NCI-H345 treated with DMSO at 0.1 percent for 48 hours (cell line): ENCODE measurements at regions not wholly inside any gene's neighbourhood (a gene's known extent, or its start where the extent isn't known, plus 50 kb on each side); places are given as distances from the start of the nearest gene placed in this dataset.
"Not testable (repeated sequence)": the region's sequence is repeated elsewhere in the genome, so short reads cannot be mapped to it uniquely, and the experiment has no call there.

ENCODE experiments used
- DNase-seq: peaks from one replicate; lab custom pipeline; 2025; ENCODE audit not compliant: unreplicated experiment; lab: John Stamatoyannopoulos, UW

DNA sequence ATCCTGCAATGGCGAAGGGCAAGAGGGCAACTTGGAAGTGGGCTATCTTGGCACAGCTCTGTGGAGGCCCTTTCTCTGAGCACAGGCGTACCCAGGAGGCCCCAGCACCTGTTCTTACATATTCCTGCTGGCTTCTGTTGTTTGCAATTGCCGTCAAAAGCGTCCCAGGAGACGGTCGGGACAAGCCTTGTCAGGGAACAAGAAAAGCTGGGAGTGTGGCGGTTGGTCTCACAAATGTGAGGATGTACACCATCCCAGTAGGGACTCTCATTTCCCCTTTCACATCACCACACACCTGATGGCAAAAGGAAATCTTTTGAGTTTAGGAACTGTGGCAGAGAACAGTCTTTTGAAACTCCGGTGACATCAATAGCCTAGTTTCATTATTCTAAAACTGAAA, 94.7 kb upstream of the EFEMP1 start:
- peak; percentile 90 for DNase-seq

DNA sequence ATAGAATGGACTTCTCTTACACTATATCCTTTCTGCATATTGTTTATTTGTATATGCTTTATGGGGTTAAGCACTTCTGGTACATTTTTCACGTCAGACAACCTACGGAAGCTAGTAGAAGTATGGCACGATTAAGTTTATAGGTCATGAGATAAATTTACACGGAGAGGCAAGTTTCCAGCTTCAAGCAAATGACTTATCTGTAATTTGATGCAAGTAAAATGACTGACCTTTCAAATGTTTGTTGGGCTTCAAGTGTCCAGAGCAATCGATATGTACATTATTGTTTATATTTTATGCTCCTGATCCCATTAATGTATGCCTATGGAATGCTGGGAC, 97.5 kb upstream of the EFEMP1 start:
- no peak for DNase-seq

DNA sequence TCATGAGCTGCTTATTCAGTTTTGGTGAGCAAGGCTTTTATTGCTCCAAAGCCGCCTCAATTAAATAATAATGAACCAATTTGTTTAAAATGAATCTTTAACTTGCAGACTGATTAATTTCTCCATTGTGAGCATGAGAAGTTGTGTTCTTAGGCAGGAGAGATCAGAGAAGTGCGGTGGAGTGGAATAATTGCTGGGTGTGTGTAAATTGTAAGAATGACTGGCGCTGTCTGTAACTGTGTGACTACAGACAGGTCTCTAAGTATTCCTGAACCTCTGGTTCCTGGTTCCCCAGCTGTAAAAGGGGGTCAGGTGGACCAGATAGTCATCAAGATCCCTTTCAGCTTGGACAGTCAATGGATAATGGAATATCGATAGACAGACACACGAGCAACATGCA, 98.0 kb upstream of the EFEMP1 start:
- no peak for DNase-seq

DNA sequence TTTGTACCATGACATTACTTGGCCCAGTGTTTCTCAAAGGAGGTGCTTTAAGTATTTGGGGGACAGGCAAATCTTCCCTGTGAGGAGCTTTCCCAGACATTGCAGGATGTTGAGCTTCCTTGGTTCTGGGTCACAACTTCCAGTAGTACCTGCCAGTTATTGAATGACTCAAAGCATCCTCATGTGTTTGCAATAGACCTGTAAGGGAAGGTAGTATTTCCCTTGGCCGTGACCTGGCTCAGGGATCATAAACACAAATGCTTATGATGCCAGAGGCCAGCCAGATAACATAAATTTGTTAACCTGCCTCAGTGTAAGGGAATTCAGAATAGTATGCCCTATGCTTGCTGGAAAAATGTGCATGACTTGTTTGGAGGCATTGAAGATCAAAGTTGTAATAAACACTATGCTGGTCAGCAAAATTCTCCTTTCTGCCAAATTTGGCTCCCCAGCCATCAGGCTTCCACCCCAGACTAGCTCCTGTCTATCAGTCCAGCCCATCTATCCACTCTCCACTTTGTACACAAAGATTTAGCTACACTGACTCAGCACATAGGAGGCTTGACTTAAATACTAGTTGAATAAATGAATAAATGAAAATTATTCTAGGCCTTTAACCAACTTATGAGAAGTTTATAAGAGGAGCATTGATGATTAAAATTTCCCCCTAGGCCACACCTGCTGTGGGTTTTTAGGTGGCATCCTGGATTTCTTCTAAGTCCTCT, 102.0 kb upstream of the EFEMP1 start:
- no peak for DNase-seq

DNA sequence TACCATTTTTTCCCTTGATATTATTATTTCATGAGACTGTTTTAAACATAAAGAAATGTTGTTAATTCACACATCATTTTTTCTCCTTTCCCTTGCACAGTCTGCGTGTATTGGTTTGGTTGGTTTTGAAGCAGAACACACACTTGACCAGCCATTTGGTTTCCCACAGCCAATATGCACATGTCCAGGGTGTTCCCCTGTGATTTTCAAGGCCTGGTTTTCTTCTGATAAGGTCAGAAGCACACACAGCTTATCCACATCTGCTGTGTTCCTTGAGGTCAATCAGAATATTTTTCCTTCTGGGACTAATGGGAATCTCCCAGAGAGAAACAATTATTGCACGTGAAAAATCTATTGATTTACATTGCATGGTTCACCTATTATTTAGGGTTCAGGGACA, 103.2 kb upstream of the EFEMP1 start:
- DNase-seq = no peak

DNA sequence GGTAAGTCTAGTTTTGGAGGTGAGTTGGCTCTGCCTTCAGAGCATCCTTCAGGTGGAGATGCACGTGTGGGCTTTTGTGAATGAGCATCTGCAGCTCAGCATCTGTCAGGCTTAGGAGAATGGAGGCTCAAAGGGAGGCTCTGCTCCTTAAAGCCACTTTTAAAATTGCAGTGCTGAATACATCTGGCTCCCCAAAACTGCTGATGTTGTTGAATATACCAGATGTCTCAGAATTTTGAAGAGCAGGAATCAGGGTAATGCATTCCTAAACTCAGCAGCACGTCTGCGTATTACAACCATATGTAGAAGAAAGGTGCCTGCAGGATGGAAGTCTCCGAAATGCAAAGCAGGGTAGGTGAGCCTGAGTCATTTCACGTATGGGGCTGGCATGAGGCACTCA, 106.5 kb upstream of the EFEMP1 start:
- no peak for DNase-seq

DNA sequence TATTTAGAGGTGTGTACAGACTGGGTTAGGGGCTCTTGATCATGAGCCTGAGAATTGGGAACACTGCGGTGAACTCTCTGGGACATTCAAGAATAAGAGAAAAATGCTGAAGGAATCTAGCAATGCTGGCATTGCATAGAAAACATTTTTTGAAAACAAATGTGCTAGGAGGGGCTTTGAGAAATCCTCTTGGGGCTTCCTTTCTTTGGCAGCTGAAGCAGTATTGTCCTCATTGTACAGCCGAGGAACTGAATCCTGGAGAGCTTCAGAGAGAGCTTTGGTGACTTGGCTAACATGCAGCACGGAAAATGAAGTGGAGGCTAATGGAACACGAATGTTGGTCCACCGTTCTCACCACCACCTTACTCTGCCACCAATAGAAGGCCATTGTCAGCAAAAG, 107.3 kb upstream of the EFEMP1 start:
- DNase-seq = no peak

DNA sequence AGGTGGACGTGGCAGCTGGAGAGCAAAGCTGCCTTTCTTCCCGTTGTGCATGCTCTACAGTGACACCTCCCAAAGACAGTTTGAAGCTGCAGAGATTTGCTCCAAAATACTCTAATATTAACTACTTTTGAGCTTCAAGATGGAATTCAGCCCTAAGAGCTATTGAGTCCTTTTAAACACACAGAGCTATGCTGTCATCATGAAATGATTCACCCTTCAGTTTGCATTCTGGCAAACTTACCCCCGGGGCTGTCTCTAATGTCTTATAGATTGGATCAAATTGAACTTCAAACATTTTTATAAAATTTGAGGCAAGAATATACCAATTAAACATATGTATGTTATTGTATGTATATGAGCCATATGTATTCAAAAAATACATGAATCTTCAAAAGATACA, 110.7 kb upstream of the EFEMP1 start:
- no peak for DNase-seq

DNA sequence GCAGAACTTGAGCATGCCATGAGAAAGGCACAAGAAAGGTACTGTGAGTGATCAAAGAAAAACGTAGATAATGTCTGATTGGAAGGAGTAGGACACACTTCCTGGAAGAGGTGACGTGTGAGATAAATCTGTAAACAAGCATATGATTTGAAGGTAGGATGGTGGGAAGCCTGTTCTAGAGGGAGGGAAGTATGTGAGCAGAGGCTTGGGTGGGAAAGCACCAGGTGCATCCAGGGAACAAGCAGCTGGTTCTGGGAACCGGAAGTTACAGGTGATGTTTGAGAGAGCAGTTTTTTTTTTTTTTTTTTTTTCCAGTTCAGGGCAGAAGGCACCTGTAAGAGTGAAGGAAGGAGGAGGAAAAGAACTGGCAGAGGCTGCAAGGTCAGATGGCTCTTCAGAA, 116.6 kb upstream of the EFEMP1 start:
- DNase-seq = no peak

DNA sequence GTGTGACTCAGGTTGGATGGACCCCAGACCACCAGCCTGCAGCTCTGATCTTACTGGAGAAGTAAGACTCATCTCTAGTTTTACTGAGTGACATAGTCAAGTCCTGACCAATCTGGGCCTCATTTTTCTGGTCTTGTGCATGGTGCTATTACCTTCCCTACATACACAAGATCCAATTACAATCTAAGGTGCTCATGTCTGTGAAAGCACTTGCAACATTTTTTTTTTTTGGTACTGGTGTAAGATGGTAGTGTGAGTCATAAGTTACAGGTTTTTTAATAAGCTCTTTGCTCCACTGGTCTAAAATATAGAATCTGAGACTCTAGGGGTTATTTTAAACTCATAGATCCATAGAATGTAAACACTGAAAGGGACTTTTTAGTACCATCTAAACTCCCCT, 117.3 kb upstream of the EFEMP1 start:
- no peak for DNase-seq

DNA sequence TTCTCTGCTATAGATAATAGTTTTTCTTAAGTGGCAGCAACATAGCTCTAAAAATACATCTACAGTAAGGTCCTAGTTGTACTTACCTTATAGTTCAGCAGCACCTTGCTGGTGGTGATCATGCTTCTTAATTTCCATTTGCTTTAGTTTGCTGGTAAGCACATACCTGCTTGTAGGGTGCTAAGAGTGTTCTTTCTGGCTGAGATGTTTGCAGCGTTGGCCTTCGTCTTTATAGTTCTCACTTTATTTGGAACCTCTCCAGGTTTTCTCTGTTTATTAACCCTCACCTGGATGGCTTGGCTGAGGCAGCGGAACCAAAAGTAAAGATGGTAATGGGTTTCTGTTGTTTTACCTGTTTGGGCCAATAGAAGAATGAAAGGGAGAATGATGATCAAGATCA, 123.6 kb upstream of the EFEMP1 start:
- peak; percentile 92 for DNase-seq

DNA sequence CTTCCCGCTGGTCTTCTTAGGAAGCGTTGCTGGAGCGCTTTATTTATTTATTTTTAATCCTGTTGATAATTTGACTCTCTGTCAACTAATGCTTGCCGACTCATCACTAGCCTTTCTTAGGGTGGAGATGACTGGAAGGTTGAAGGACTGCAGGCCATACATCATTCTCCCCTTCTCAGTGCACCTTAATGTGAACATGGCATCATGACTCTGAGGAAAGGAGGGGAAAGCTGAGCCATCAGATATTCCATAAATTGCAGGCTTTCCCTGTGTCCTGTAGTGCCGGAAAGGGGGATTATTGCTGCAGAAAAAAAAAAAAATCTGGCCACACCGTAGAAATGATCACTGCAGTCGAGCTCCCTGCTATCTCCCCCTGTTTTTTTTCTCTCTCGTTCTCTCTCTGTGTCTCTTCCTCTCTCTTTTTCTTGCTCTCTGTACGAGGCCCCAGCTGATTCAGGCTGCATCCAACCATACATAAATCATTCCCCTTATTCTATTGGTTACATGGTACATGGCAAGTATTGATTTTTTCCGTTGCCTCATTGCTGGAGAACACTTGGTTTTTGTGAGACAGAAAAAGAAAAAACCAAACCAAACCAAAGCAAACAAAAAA, 125.8 kb upstream of the EFEMP1 start:
- peak; percentile 74 for DNase-seq

DNA sequence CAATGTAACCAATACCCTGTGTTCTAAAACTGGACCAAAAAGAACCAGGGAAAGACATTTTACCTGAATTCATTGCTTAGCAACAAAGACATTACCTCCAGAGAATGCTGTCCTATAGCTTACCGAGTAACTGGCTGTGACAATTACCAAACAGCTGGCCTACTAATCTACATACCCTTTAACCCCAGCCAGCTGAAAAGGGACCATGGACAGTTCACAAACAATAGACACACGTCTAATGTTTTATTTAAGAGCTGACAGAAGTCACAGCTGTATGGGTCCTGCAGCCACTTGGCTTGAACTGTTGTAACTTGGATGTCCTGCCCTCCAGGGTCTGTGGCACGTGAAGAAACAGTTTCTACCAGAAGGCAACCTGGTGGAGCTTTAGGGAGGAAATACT, 130.1 kb upstream of the EFEMP1 start:
- DNase-seq = no peak

DNA sequence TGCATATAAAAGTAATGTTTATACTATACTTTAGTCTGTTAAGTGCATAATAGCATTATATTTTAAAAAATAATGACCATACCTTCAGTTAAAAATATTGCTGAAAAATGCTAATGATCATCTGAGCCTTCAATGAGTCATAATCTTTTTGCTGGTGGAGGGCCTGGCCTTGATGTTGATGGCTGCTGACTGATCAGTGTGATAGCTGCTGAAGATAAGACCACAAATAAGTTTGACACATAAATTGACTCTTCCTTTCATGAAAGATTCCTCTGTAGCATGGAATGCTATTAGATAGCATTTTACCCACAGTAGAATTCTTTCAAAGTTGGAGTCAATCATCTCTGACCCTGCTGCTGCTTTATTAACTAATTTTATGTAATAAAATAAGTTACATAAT, 128.4 kb upstream of the CCDC85A start:
- DNase-seq = no peak

DNA sequence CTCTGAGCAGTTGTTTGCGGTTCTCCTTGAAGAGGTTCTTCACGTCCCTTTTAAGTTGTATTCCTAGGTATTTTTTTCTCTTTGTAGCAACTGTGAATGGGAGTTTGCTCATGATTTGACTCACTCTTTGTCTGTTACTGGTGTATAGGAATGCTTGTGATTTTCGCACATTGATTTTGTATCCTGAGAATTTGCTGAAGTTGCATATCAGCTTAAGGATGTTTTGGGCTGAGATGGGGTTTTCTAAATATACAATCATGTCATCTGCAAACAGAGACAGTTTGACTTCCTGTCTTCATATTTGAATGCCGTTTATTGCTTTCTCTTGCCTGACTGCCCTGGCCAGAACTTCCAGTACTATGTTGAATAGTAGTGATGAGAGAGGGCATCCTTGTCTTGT, 122.5 kb upstream of the CCDC85A start:
- not testable (repeated sequence) for DNase-seq

DNA sequence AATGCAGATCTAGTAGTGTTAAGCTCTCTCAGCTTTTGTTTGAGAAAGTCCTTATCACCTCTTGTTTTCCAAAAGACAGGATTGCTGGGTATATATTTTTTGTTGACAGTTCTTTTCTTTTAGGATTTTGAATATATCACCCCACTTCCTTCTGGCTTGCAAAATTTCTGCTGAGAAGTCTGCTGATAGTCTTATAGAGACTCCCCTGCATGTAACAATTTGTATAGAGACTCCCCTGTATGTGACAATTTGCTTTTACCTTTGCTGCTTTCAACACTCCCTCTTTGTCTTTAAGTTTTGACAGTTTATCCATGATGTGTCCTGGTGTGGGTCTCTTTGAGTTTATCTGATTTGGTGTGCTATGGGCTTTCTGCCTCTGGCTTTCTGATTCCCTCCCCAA, 115.0 kb upstream of the CCDC85A start:
- no peak for DNase-seq

DNA sequence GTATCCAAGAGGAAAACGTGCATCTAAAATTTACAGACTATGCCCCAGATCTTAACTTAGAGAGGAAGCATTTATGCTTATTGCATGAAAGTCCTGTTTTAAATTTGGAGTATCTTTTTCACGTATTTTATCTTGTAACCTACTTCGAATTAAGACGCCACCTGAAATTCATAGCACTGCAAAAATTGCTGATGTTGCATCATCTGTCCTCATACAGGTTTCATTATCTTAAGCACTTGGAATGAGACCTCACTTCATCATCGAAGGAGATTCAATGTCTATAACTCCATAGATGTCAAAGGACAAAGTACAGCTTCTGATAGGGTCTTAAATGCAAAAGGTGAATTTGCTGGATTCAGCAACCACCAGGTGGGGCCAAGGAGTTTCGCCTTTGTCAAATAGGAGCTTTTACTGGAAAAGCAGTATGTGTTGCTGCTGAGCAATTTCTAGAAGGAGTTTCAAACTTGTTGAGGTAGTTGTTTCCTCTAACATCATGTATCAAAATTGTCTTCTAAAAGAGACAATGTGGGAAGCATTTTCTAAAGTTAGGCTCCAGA, 106.4 kb upstream of the CCDC85A start:
- peak; percentile 2 for DNase-seq

DNA sequence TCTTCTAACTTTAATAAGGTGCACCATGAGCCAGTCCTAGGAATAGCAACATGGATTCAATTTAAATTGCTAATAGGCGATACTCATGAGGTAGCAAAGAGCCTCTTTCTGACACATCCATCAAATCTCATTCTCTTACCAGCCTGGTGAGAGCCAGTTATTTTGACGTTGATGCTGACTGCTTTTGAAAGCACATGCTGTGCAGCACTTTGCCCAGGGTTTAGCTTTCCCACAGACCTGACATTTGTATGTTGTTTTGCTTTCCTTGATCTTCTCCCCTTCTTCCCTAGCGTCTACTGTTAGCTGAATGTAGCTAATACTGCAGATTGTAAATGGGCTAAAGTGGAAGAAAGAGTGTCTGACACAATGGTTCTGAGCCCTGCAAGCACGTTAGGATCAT, 101.1 kb upstream of the CCDC85A start:
- DNase-seq = no peak

DNA sequence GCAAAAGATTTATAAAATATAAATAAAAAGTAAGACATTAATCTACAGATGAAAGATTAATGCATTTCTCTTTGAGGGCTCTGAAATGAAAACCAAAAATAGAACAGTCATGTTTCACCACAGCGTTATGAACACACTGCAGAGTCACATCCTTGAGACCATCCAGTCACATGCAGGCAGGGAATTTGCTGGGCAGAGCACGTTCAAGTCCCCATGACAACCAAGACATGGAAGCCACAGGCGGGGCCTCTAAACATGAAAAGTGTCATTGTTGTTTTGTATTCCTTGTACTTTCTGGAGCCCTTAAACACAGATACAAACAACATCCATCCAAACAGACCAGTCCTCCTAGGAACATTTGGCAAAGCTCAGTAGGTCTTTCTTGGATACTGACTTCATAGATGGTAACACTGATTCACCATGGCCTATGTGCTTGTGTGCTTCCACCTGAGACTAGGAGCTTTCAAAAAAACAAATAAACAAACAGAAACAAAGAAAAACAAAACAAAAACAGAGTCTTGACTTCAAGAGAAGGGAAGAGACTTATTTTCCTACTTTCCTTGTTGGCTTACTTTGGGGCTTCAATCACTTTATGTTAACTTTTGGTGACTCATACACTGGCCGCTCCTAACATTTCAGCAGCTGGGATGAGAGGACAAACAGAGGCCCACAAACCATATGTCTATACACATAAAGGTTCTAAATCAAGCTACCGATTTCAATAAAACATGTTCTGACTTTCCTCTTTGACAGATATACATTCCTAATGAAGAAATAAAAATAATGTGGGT, 99.5 kb upstream of the CCDC85A start:
- no peak for DNase-seq

DNA sequence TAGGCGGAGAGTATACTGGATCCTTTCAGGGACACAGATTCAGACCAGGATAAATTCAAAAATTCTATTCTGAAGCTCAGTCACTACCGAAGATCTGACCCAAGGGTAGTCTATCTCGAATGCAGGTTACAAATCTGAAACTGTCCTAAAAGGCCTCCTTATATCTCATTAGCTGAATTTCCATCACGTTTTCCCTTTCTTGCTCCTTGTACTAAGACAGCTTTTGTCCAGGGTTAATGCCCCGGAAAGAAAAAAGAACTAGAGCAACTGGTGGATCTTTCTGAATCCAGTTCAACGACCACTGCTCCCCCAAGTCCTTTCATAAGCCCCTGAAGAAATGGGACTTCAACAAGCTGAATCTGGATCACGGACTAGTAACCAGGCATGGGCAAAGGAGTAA, 97.5 kb upstream of the CCDC85A start:
- DNase-seq = no peak

DNA sequence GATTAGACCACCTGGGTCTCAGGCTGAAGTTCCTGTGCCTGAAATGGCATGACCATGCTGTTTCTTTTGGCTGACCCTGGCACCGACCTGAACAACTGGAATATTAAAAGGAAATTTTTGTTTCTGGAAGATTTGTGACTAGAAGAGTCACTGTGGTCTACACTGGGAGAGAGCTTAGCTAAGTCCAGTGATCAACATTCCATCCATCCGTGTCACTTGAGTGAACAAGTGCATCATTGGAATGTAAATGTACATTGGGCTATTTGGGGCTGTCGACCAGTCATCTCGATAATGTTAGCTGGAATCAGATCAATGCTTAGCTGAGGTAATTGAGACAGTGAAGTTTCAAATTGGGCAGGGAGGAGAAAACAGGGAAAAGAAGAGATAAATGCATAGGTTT, 95.4 kb upstream of the CCDC85A start:
- DNase-seq = no peak

DNA sequence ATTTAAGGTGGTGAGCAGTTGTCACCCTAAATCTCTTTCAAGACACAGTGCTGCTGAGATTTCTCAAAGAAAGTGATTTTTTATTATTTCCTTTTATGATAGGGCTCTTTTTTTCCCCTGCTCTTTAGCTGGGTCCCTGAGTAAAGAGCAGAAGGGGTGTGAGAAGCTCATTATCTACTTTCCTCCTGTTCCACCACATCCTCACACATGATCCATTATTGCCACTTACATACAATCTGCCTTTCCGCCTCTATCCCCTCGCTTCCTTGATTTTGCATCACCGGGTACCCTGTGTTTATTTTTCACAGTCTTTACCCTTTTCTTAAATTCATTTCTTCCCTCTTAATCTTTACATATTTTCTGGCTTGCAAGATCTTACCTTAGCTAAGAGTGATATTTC, 93.9 kb upstream of the CCDC85A start:
- DNase-seq = no peak
